ENCODE measurements at regions not wholly inside any gene's neighbourhood (a gene's known extent, or its start where the extent isn't known, plus 50 kb on each side); places are given as distances from the start of the nearest gene placed in this dataset.
A peak's percentile ranks its signal among the peaks of the same experiment; 100 is the strongest.

DNA sequence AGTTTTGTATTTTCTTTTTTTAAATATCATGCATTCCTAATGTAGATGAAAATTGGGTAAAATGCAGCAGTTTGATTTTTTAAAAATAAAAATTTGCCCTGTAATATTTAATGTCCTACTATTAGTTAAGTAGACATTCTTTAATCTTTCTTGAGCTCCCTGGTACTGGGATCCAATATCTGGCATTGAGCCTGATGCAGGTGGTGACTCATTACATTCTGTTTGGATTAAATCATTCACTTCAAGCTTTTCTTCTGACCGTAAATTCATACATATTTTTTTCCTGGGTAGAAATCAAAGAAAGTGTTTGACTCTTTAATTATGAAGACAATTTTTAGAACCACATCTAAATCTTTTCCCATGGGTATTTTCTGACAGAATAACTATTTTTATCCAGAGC lies 768.8 kb upstream of the SLC35B3 start:
- TF ChIP-seq, protein P1, sequence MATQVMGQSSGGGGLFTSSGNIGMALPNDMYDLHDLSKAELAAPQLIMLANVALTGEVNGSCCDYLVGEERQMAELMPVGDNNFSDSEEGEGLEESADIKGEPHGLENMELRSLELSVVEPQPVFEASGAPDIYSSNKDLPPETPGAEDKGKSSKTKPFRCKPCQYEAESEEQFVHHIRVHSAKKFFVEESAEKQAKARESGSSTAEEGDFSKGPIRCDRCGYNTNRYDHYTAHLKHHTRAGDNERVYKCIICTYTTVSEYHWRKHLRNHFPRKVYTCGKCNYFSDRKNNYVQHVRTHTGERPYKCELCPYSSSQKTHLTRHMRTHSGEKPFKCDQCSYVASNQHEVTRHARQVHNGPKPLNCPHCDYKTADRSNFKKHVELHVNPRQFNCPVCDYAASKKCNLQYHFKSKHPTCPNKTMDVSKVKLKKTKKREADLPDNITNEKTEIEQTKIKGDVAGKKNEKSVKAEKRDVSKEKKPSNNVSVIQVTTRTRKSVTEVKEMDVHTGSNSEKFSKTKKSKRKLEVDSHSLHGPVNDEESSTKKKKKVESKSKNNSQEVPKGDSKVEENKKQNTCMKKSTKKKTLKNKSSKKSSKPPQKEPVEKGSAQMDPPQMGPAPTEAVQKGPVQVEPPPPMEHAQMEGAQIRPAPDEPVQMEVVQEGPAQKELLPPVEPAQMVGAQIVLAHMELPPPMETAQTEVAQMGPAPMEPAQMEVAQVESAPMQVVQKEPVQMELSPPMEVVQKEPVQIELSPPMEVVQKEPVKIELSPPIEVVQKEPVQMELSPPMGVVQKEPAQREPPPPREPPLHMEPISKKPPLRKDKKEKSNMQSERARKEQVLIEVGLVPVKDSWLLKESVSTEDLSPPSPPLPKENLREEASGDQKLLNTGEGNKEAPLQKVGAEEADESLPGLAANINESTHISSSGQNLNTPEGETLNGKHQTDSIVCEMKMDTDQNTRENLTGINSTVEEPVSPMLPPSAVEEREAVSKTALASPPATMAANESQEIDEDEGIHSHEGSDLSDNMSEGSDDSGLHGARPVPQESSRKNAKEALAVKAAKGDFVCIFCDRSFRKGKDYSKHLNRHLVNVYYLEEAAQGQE (IDR thresholded peaks at IDR 0.05; ENCODE audit: low read depth), result no peak
- TF ChIP-seq EZH2 (IDR thresholded peaks at IDR 0.05) (no peak), POLR2A (IDR thresholded peaks at IDR 0.05; ENCODE audit: borderline replicate concordance, extremely low read depth, insufficient read depth, insufficient read length) (no peak), POLR2AphosphoS5 (IDR thresholded peaks at IDR 0.05; ENCODE audit: low read depth, low read length) (no peak), CTCF (IDR thresholded peaks at IDR 0.05 in 2 of 3, conservative IDR thresholded peaks at IDR 0.05 in 1 of 3; ENCODE audit: borderline replicate concordance in 1 of 3, insufficient read depth in 1 of 3, low read depth in 2 of 3, low read length in 2 of 3) (no peak), TCF7L2 (IDR thresholded peaks at IDR 0.05; ENCODE audit: borderline replicate concordance, extremely low read depth, insufficient read depth, insufficient read length) (peak; percentile 48), EZH2phosphoT487 (IDR thresholded peaks at IDR 0.05; ENCODE audit: borderline replicate concordance) (no peak)
- TF ChIP-seq, protein P2, sequence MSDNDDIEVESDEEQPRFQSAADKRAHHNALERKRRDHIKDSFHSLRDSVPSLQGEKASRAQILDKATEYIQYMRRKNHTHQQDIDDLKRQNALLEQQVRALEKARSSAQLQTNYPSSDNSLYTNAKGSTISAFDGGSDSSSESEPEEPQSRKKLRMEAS (IDR thresholded peaks at IDR 0.05), result no peak
